Left lung (tissue), 4 donors: ENCODE measurements at regions not wholly inside any gene's neighbourhood (a gene's known extent, or its start where the extent isn't known, plus 50 kb on each side); places are given as distances from the start of the nearest gene placed in this dataset.

Source experiments
- ATAC-seq: fragments of 200-7000 bp; cut with Tn5 transposase; one replicate; pipeline ENCODE4 v1.9.1; 2020; ENCODE audit warnings: moderate library complexity
- DNase-seq, 4 donors: peaks; one replicate each; pipeline ENCODE4 v3.0.0-alpha.2; 2013 to 2020
- H3K27ac ChIP-seq, 2 donors: fragments of 200-600 bp; sonication (generic) in 1 of 2; one replicate each; pipeline versions ENCODE4 v1.5.0 to v1.8.0; 2020 to 2021
- H3K27me3 ChIP-seq, 2 donors: fragments of 200-600 bp; sonication (generic) in 1 of 2; one replicate each; pipeline versions ENCODE4 v1.5.0 to v1.8.0; 2020 to 2021
- H3K36me3 ChIP-seq, 2 donors: fragments of 200-600 bp; sonication (generic) in 1 of 2; one replicate each; pipeline versions ENCODE4 v1.5.0 to v1.8.0; 2020 to 2021
- H3K4me1 ChIP-seq, 2 donors: fragments of 200-600 bp; one replicate each; pipeline ENCODE4 v1.8.0; 2021
- H3K4me3 ChIP-seq, 2 donors: fragments of 200-600 bp; sonication (generic) in 1 of 2; one replicate each; pipeline versions ENCODE4 v1.5.0 to v1.8.0; 2020 to 2021; ENCODE audit warnings: mild to moderate bottlenecking in 1 of 2
- H3K9me3 ChIP-seq, 2 donors: fragments of 200-600 bp; sonication (generic) in 1 of 2; one replicate each; pipeline versions ENCODE4 v1.5.0 to v1.8.0; 2020 to 2021
- CTCF ChIP-seq, 2 donors: fragments of 200-600 bp; sonication (generic) in 1 of 2; IDR thresholded peaks; one replicate each; pipeline versions ENCODE4 v1.5.0 to v1.8.0; 2021; ENCODE audit warnings: antibody characterized with exemption in 2 of 2
- intact Hi-C, 2 donors: fragments of 100-400 bp; cut with DNase I; formaldehyde crosslinking; loops; one replicate each; pipeline versions ENCODE4 v1.11.2 to v1.14.2; 2022
- donor health status: DM: no; HTN: yes; CAD: no.
- donor health status: DM: no; HTN: no; CAD: no.

- ATAC-seq (no peak), DNase-seq (no peak)
- Histone ChIP-seq H3K4me3 (no peak overlapping the region), H3K36me3 (no peaks in the 10 kb centered on the region), H3K27ac (no peak overlapping the region), H3K9me3 (no peaks in the 10 kb centered on the region), H3K27me3 (no peaks in the 10 kb centered on the region), H3K4me1 (no peaks in the 10 kb centered on the region)
- no peak for TF ChIP-seq CTCF (IDR thresholded peaks at IDR 0.05)
- intact Hi-C loops = no loop called here
Observed at GRCh38 chr7:88600695-88601094, 158.8 kb upstream of the ZNF804B start.

- H3K4me3 ChIP-seq = no peak overlapping the region
- peaks cover 0 to 2% of the 10 kb centered on the region in 2 donors for H3K9me3 ChIP-seq
- H3K36me3 ChIP-seq = no peaks in the 10 kb centered on the region
- H3K27ac ChIP-seq = no peak overlapping the region
- H3K4me1 ChIP-seq = no peaks in the 10 kb centered on the region
- ATAC-seq = no peak
- DNase-seq = no peak
- H3K27me3 ChIP-seq = no peaks in the 10 kb centered on the region
- no peak for TF ChIP-seq CTCF (IDR thresholded peaks at IDR 0.05)
- intact Hi-C loops = no loop called here
Observed at GRCh38 chr7:88599528-88599927, 160.0 kb upstream of the ZNF804B start.

- intact Hi-C loops = no loop called here
- ATAC-seq (no peak), DNase-seq (no peak)
- Histone ChIP-seq H3K27me3 (no peaks in the 10 kb centered on the region), H3K4me3 (no peak overlapping the region), H3K36me3 (no peaks in the 10 kb centered on the region), H3K9me3 (peaks cover 0 to 2% of the 10 kb centered on the region in 2 donors), H3K4me1 (no peaks in the 10 kb centered on the region), H3K27ac (no peak overlapping the region)
- no peak for TF ChIP-seq CTCF (IDR thresholded peaks at IDR 0.05)
Observed at GRCh38 chr7:88597941-88598425, 161.5 kb upstream of the ZNF804B start.

- Histone ChIP-seq H3K36me3 (no peaks in the 10 kb centered on the region), H3K27me3 (no peaks in the 10 kb centered on the region), H3K4me1 (no peaks in the 10 kb centered on the region), H3K9me3 (peaks cover 0 to 11% of the 10 kb centered on the region in 2 donors), H3K4me3 (no peak overlapping the region), H3K27ac (no peak overlapping the region)
- ATAC-seq = no peak
- no peak for TF ChIP-seq CTCF (IDR thresholded peaks at IDR 0.05)
- no peak for DNase-seq
- intact Hi-C loops = no loop called here
Observed at GRCh38 chr7:88590963-88591362, 168.5 kb upstream of the ZNF804B start.

DNA sequence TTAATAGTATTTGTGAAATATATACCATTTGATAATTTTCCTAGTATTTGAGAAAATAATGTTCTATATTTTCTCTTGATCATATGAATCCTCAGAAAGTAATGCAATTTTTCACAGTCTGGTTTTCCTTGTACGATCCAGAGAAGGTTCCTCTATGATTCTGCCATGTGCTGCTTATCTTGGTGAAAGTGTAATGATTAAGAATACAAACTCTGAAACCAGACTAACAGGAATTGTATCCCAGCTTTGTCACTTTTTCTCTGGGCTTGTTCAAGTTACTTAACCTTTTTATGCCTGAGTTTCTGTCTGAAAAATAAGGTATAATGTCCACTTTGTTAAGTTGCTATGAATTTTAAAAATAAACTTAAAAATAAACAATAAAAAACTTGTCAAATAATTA lies 169.6 kb upstream of the ZNF804B start:
- no peak for TF ChIP-seq CTCF (IDR thresholded peaks at IDR 0.05)
- DNase-seq (peak in 1 of 4 donors; percentile 14), ATAC-seq (no peak)
- intact Hi-C loops = no loop called here
- H3K27me3 ChIP-seq = no peaks in the 10 kb centered on the region
- H3K4me3 ChIP-seq = no peak overlapping the region
- H3K27ac ChIP-seq = no peak overlapping the region
- H3K9me3 ChIP-seq = peaks cover 0 to 9% of the 10 kb centered on the region in 2 donors
- no peaks in the 10 kb centered on the region for H3K4me1 ChIP-seq
- H3K36me3 ChIP-seq = no peaks in the 10 kb centered on the region
